Activated CD4-positive, alpha-beta memory T cell treated with anti-CD3 and anti-CD28 coated beads for 36 hours (primary cell): ENCODE measurements at regions not wholly inside any gene's neighbourhood (a gene's known extent, or its start where the extent isn't known, plus 50 kb on each side); places are given as distances from the start of the nearest gene placed in this dataset.
A peak's percentile ranks its signal among the peaks of the same experiment; 100 is the strongest.
"Not testable (repeated sequence)": the region's sequence is repeated elsewhere in the genome, so short reads cannot be mapped to it uniquely, and the experiment has no call there.

Source experiments
- CTCF ChIA-PET: fragments of 350-600 bp; sonication (Branson Sonifier 250); formaldehyde crosslinking; loops from one replicate; lab custom pipeline; 2021; ENCODE audit warnings: antibody characterized with exemption, inconsistent platforms; lab: Charles Lee
- POLR2A ChIA-PET: fragments of 350-600 bp; sonication (Branson Sonifier 250); formaldehyde crosslinking; loops from one replicate; lab custom pipeline; 2021; ENCODE audit warnings: antibody characterized with exemption; lab: Charles Lee
- DNase-seq: peaks from one replicate; pipeline ENCODE4 v3.0.0-alpha.2; 2020
- H3K27ac Mint-ChIP-seq: one replicate; pipeline ENCODE4 v1.8.0; 2021; ENCODE audit warnings: mixed read lengths
- H3K27me3 Mint-ChIP-seq: one replicate; pipeline ENCODE4 v1.8.0; 2021; ENCODE audit warnings: mixed read lengths
- H3K36me3 Mint-ChIP-seq: one replicate; pipeline ENCODE4 v1.8.0; 2021; ENCODE audit warnings: mixed read lengths
- H3K4me1 Mint-ChIP-seq: one replicate; pipeline ENCODE4 v1.8.0; 2021; ENCODE audit warnings: low read depth, mixed read lengths
- H3K4me3 Mint-ChIP-seq: one replicate; pipeline ENCODE4 v1.8.0; 2021; ENCODE audit warnings: mild to moderate bottlenecking, mixed read lengths
- H3K9me3 Mint-ChIP-seq: one replicate; pipeline ENCODE4 v1.8.0; 2021; ENCODE audit warnings: mixed read lengths
- intact Hi-C: fragments of 100-400 bp; cut with micrococcal nuclease; formaldehyde crosslinking; loops from one replicate; pipeline ENCODE4 v1.15.1; 2023

- H3K27ac Mint-ChIP-seq, DNase-seq, POLR2A ChIA-PET, CTCF ChIA-PET, H3K9me3 Mint-ChIP-seq, intact Hi-C loops, H3K27me3 Mint-ChIP-seq, H3K36me3 Mint-ChIP-seq, H3K4me3 Mint-ChIP-seq, H3K4me1 Mint-ChIP-seq: not testable (repeated sequence)
These were observed 63.2 kb upstream of the FAM153A start for GRCh38 chr5:177845906-177846305.

- H3K4me1 Mint-ChIP-seq, POLR2A ChIA-PET, H3K27me3 Mint-ChIP-seq, CTCF ChIA-PET, H3K4me3 Mint-ChIP-seq, H3K36me3 Mint-ChIP-seq, intact Hi-C loops, H3K9me3 Mint-ChIP-seq: not testable (repeated sequence)
- H3K27ac Mint-ChIP-seq, result peak overlapping the region; percentile 61
- DNase-seq, result peak; percentile 42
These were observed 53.5 kb upstream of the FAM153A start for GRCh38 chr5:177836191-177836590.
